Naive B cell (primary cell): ENCODE measurements at regions not wholly inside any gene's neighbourhood (a gene's known extent, or its start where the extent isn't known, plus 50 kb on each side); places are given as distances from the start of the nearest gene placed in this dataset.
"Not testable (repeated sequence)": the region's sequence is repeated elsewhere in the genome, so short reads cannot be mapped to it uniquely, and the experiment has no call there.

Experiments
- ATAC-seq, 2 donors: fragments of 150-1000 bp; cut with Tn5 transposase; 2 replicates each; pipeline ENCODE4 v1.10.0; 2021; ENCODE audit warnings: low read depth in 2 of 2, mild to moderate bottlenecking in 2 of 2, moderate library complexity in 2 of 2
- DNase-seq: peaks from one replicate; pipeline ENCODE4 v3.0.0; 2022
- H3K27ac Mint-ChIP-seq, 6 donors: one replicate each; pipeline ENCODE4 v1.8.0; 2020 to 2022; ENCODE audit warnings: mild to moderate bottlenecking in 6 of 6, mixed read lengths in 6 of 6, moderate library complexity in 5 of 6, inconsistent platforms in 2 of 6
- H3K27me3 Mint-ChIP-seq, 3 donors: one replicate each; pipeline ENCODE4 v1.8.0; 2021 to 2022; ENCODE audit warnings: mixed read lengths in 3 of 3, mild to moderate bottlenecking in 1 of 3
- H3K36me3 Mint-ChIP-seq, 2 donors: one replicate each; pipeline ENCODE4 v1.8.0; 2020 to 2022; ENCODE audit warnings: mixed read lengths in 2 of 2, inconsistent platforms in 1 of 2, mild to moderate bottlenecking in 1 of 2
- H3K4me1 Mint-ChIP-seq, 3 donors: one replicate each; pipeline ENCODE4 v1.8.0; 2020 to 2022; ENCODE audit warnings: mixed read lengths in 3 of 3, inconsistent platforms in 1 of 3, mild to moderate bottlenecking in 1 of 3, moderate library complexity in 1 of 3
- H3K4me3 Mint-ChIP-seq, 8 donors: one replicate each; pipeline ENCODE4 v1.8.0; 2020 to 2022; ENCODE audit warnings: mild to moderate bottlenecking in 8 of 8, mixed read lengths in 8 of 8, moderate library complexity in 8 of 8, inconsistent platforms in 2 of 8
- H3K9me3 Mint-ChIP-seq, 7 donors: one replicate each; pipeline ENCODE4 v1.8.0; 2020 to 2022; ENCODE audit warnings: mixed read lengths in 7 of 7, mild to moderate bottlenecking in 5 of 7, inconsistent platforms in 2 of 7, moderate library complexity in 1 of 7

DNA sequence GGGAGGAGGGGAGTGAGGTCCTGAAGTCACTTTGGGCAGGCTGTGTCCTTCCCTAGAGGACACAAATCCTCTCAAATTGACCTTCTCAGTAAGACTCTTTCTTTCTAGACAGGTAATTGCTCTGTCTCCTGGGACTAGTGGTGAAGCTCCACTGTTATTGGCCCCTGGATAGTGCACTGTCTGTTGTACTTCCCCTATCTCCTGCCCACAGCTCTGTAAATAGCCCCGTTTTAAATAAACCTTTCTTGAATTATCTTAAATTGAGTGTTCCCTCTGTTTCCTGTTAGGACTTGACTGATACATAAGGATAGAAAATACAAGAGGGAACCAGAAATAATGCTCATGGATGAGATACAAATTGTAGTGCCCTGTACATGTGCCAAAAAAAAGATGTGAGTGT, 229.5 kb upstream of the USP24 start:
- H3K9me3 Mint-ChIP-seq, result peaks cover 0 to 8% (median 0%) of the 10 kb centered on the region in 7 donors
- DNase-seq, result no peak
- no peak overlapping the region for H3K4me3 Mint-ChIP-seq
- no peaks in the 10 kb centered on the region for H3K36me3 Mint-ChIP-seq
- no peak overlapping the region for H3K27ac Mint-ChIP-seq
- no peak for ATAC-seq
- H3K27me3 Mint-ChIP-seq, result peaks cover 2 to 15% (median 9%) of the 10 kb centered on the region in 3 donors
- no peaks in the 10 kb centered on the region for H3K4me1 Mint-ChIP-seq

GRCh38 chr1:55443175-55443915, 228.2 kb upstream of the USP24 start:
- ATAC-seq (no peak), DNase-seq (no peak)
- H3K9me3 Mint-ChIP-seq, result peaks cover 0 to 8% (median 0%) of the 10 kb centered on the region in 7 donors
- H3K27ac Mint-ChIP-seq, result no peak overlapping the region
- H3K36me3 Mint-ChIP-seq, result no peaks in the 10 kb centered on the region
- H3K4me1 Mint-ChIP-seq, result no peaks in the 10 kb centered on the region
- H3K27me3 Mint-ChIP-seq, result peaks cover 0 to 15% (median 9%) of the 10 kb centered on the region in 3 donors
- H3K4me3 Mint-ChIP-seq, result no peak overlapping the region

DNA sequence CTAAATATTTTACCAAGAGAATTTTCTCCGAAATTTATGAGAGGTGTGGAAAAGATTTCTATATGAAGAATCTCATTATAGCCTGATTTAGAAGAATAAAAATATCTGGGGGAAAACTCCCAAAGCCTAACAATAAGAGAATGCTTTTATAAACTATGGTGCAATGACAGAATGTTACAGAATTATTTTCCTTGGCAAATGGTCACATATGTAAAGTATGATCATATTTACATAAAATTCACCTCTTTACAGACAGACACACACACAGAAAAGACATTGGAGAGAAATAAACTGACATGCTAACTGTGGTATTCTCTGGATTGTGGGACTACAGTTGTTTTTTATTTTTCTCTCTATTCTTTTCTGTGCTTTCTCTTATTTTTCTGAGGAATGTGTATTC, 226.3 kb upstream of the USP24 start:
- ATAC-seq, result no peak
- no peaks in the 10 kb centered on the region for H3K4me1 Mint-ChIP-seq
- no peak overlapping the region for H3K4me3 Mint-ChIP-seq
- H3K27me3 Mint-ChIP-seq, result peaks cover 0 to 15% (median 9%) of the 10 kb centered on the region in 3 donors
- peaks cover 0 to 8% (median 3%) of the 10 kb centered on the region in 7 donors for H3K9me3 Mint-ChIP-seq
- no peak for DNase-seq
- H3K36me3 Mint-ChIP-seq, result no peaks in the 10 kb centered on the region
- H3K27ac Mint-ChIP-seq, result no peak overlapping the region

- Mint-ChIP-seq H3K4me3 (no peak overlapping the region), H3K27ac (no peak overlapping the region), H3K9me3 (peaks cover 6 to 20% (median 12%) of the 10 kb centered on the region in 7 donors), H3K27me3 (peaks cover 0 to 14% (median 0%) of the 10 kb centered on the region in 3 donors), H3K36me3 (no peaks in the 10 kb centered on the region), H3K4me1 (no peaks in the 10 kb centered on the region)
- DNase-seq, result no peak
- ATAC-seq, result no peak
These were observed 222.5 kb upstream of the USP24 start for GRCh38 chr1:55437692-55438091.

DNA sequence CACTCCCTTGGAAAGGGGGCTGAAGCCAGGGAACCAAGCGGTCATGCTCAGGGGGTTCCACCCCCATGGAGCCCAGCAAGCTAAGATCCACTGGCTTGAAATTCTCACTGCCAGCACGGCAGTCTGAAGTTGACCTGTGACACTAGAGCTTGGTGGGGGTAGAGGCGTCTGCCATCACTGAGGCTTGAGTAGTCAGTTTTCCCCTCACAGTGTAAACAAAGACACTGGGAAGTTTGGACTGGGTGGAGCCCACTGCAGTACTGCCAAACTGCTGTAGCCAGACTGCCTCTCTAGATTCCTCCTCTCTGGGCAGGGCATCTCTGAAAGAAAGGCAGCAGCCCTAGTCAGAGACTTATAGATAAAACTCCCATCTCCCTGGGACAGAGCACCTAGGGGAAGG, 215.6 kb upstream of the USP24 start:
- H3K27me3 Mint-ChIP-seq, result peaks cover 36 to 44% (median 42%) of the 10 kb centered on the region in 3 donors
- peaks cover under 1 to 12% (median 7%) of the 10 kb centered on the region in 7 donors for H3K9me3 Mint-ChIP-seq
- H3K4me1 Mint-ChIP-seq, ATAC-seq, H3K27ac Mint-ChIP-seq, DNase-seq, H3K4me3 Mint-ChIP-seq, H3K36me3 Mint-ChIP-seq: not testable (repeated sequence)

- H3K9me3 Mint-ChIP-seq, result peaks cover 0 to 11% (median 5%) of the 10 kb centered on the region in 7 donors
- H3K4me3 Mint-ChIP-seq, result not testable (repeated sequence)
These were observed 215.0 kb upstream of the USP24 start for GRCh38 chr1:55430206-55430605.

DNA sequence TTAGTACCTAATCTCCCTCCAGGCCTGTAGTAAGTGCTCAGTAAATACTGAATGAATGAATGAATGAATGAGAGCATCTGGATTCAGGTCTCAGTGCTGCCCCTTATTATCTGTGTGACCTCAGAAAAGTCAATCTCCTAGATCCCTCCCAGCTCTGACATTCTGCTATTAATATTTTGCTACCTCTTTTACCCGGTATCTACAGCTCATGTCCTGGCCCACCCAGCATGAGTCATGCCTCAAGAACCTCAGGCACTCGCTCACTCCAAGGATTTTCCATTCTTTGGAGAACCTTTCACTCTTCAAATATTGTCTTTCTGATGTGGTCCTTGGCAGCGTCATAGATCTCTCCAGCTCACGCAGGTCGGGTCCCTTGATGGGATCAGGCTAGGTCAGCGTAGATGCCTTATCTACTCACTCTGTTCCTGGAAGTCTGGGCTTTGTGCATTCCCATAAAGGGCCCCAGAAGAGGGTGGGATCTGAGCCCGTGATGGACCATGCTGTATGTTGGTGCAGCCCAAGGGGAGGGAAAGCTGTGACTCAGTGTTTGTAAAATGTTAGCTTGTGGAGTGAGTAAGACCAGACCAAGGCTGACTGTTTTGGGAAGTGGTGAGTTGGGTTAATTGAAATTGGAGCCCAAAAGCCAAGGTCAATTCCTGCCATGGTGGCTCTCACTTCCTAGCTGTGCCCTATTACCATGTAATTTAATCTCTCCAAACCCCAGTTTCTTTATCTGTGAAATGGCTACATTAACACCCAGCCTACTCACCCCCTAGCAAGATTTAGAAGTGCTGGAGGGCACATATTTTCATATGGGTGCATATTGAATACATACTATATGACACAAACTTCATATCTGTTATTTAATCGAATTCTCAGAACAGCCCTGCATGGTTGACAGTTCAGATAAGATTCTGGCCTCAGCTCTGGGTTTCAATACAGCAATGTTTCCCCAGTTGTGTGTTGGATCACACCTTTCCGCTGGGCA, 214.1 kb upstream of the USP24 start:
- DNase-seq, result no peak
- Mint-ChIP-seq H3K27ac (no peak overlapping the region), H3K9me3 (peaks cover 0 to 5% (median 0%) of the 10 kb centered on the region in 7 donors), H3K36me3 (no peaks in the 10 kb centered on the region), H3K27me3 (peaks cover 38 to 44% (median 44%) of the 10 kb centered on the region in 3 donors), H3K4me1 (no peaks in the 10 kb centered on the region), H3K4me3 (no peak overlapping the region)
- no peak for ATAC-seq

More at GRCh38 chr1:55430206-55430605, 215.0 kb upstream of the USP24 start:
- H3K27ac Mint-ChIP-seq, DNase-seq, H3K4me1 Mint-ChIP-seq, ATAC-seq, H3K36me3 Mint-ChIP-seq: not testable (repeated sequence)
- H3K27me3 Mint-ChIP-seq, result peaks cover 32 to 44% (median 42%) of the 10 kb centered on the region in 3 donors

DNA sequence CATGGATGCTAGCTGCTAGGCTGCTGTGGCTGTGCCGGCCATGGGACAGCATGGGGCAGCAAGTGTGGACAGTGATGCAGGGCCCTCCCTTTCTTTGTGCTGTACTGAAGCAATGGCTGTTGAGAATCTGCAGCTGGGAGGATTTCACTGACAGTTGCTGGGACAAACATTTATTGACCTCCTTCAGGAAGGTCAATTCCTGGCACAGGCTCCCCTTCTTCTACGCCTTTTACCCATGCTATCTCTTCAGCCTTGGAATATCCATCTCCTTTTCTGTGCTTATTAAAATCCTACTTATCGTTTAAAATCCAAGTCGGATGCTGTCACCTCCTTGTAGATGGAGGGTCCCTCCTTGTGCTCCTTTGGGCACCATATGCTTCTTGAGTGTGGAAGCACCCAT, 213.1 kb upstream of the USP24 start:
- Mint-ChIP-seq H3K27ac (no peak overlapping the region), H3K36me3 (no peaks in the 10 kb centered on the region), H3K4me1 (no peaks in the 10 kb centered on the region), H3K9me3 (no peaks in the 10 kb centered on the region), H3K27me3 (peaks cover 37 to 52% (median 51%) of the 10 kb centered on the region in 3 donors), H3K4me3 (no peak overlapping the region)
- DNase-seq, result no peak
- ATAC-seq, result no peak

DNA sequence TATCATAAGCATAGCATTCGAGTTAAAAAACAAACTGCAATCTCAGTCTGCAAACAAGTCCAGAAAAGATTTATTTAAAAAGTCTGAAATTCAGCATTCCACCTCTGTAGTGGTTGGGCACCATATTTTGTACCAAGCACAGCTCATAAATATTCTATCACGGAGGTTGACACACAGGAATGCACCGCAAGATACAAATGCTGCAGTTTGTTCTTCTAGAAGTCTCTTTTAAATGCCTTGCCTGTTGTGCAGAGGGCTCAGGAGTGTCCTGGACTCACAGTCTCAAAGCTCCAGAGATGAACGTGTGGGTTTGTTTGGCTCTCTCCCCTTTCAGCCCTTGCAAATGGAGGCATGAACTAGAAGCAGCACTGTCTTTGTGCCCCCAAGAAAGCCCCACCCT, 212.4 kb upstream of the USP24 start:
- Mint-ChIP-seq H3K27ac (no peak overlapping the region), H3K9me3 (peaks cover 0 to 2% (median 0%) of the 10 kb centered on the region in 7 donors), H3K4me1 (no peaks in the 10 kb centered on the region), H3K27me3 (peaks cover 36 to 52% (median 50%) of the 10 kb centered on the region in 3 donors), H3K4me3 (no peak overlapping the region), H3K36me3 (no peaks in the 10 kb centered on the region)
- ATAC-seq (no peak), DNase-seq (no peak)

DNA sequence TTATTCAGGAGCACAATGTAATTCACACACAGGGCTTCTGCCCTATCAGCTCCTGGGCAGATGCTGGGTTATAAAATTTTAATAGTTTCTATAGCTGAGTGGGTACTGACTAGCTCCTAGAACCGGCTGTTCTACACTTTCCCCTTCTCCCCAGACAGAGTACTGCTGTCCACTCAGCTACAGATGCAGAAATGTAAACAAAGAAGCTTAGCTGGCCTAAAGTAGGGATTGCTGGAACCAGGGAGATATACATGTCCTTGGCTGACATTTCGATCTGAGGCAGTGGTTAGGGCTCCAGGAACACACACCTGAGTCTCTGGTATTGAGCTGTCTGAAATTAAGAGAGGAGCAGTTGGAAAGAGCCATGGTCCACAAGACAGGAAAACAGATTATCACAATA, 211.5 kb upstream of the USP24 start:
- Mint-ChIP-seq H3K27me3 (peaks cover 36 to 47% (median 40%) of the 10 kb centered on the region in 3 donors), H3K9me3 (peaks cover 0 to 9% (median 2%) of the 10 kb centered on the region in 7 donors), H3K27ac (no peak overlapping the region), H3K4me3 (peak overlapping the region in 1 of 8 donors; percentile 54), H3K36me3 (no peaks in the 10 kb centered on the region), H3K4me1 (no peaks in the 10 kb centered on the region)
- ATAC-seq, result no peak
- DNase-seq, result no peak

GRCh38 chr1:55426156-55426555, 211.0 kb upstream of the USP24 start:
- DNase-seq (no peak), ATAC-seq (no peak)
- no peaks in the 10 kb centered on the region for H3K4me1 Mint-ChIP-seq
- H3K4me3 Mint-ChIP-seq, result no peak overlapping the region
- no peak overlapping the region for H3K27ac Mint-ChIP-seq
- peaks cover 36 to 46% (median 38%) of the 10 kb centered on the region in 3 donors for H3K27me3 Mint-ChIP-seq
- H3K9me3 Mint-ChIP-seq, result peaks cover 0 to 14% (median 3%) of the 10 kb centered on the region in 7 donors
- H3K36me3 Mint-ChIP-seq, result no peaks in the 10 kb centered on the region

- no peaks in the 10 kb centered on the region for H3K4me1 Mint-ChIP-seq
- no peak for DNase-seq
- H3K27me3 Mint-ChIP-seq, result peaks cover 40 to 53% (median 43%) of the 10 kb centered on the region in 3 donors
- peaks cover 0 to 14% (median 5%) of the 10 kb centered on the region in 7 donors for H3K9me3 Mint-ChIP-seq
- ATAC-seq, result no peak
- H3K4me3 Mint-ChIP-seq, result peak overlapping the region in 1 of 8 donors; percentile 60
- H3K36me3 Mint-ChIP-seq, result no peaks in the 10 kb centered on the region
- no peak overlapping the region for H3K27ac Mint-ChIP-seq
These were observed 210.3 kb upstream of the USP24 start for GRCh38 chr1:55425310-55425930.

DNA sequence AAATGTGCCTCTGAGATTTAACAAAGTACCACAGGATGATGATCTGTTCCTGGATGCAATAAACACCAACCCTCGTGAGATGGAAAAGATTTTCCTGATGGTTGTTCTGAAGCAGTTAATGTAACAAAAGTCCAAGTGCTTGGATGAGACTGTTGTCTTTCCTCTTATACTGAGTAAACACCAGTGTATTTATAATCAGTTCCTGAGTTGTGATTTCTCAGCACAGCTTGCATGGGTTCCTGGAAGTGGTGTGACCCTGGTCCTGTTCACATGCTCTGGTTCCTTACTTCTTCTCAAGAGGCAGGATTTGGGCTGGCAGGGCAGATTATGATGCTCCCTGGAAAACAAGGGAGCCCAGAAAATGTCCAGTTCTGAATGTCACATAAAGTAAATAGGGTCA, 208.2 kb upstream of the USP24 start:
- no peak for DNase-seq
- H3K27ac Mint-ChIP-seq, result no peak overlapping the region
- peaks cover 26 to 45% (median 34%) of the 10 kb centered on the region in 3 donors for H3K27me3 Mint-ChIP-seq
- H3K4me3 Mint-ChIP-seq, result no peak overlapping the region
- peaks cover 0 to 14% (median 5%) of the 10 kb centered on the region in 7 donors for H3K9me3 Mint-ChIP-seq
- no peak for ATAC-seq
- no peaks in the 10 kb centered on the region for H3K4me1 Mint-ChIP-seq
- no peaks in the 10 kb centered on the region for H3K36me3 Mint-ChIP-seq
